ENCODE measurements at regions not wholly inside any gene's neighbourhood (a gene's known extent, or its start where the extent isn't known, plus 50 kb on each side); places are given as distances from the start of the nearest gene placed in this dataset.

- Histone ChIP-seq H3K27me3 (replicated peaks; ENCODE audit: control insufficient read depth, insufficient read depth, low read length) (no peaks in the 10 kb centered on the region), H3K36me3 (ENCODE audit: control insufficient read depth, insufficient read depth, low read length) (no peaks in the 10 kb centered on the region), H3K4me3 (replicated peaks; ENCODE audit: low read depth, low read length) (no peak overlapping the region)
- DNase-seq (ENCODE audit: extremely low read depth, insufficient read length), result no peak
- TF ChIP-seq CTCF (IDR thresholded peaks at IDR 0.05; ENCODE audit: insufficient read depth, low read length, poor library complexity, severe bottlenecking), result no peak
These were observed 74.6 kb downstream of the AASDHPPT start for GRCh38 chr11:106152013-106152412.

DNA sequence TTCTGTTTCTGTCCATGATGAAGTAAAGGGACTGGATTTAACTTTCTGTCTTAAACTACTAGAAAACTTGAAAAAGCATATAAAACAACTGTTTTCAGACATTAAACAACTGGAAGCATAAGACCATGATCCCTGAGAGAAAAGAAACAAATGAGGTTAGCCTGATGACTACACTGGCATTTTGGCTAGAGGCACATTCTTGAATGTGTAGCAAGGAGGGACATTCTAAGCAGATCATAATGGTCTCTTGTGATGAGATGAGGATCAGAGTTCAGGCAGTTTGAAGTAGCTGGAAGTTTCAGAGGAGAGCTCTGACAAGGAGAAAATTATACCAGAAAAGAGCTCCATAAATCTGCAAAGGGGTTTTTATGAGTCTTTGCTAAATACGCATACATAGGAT is 75.4 kb downstream of the AASDHPPT start:
- no peak for DNase-seq (ENCODE audit: extremely low read depth, insufficient read length)
- Histone ChIP-seq H3K27me3 (replicated peaks; ENCODE audit: control insufficient read depth, insufficient read depth, low read length) (no peaks in the 10 kb centered on the region), H3K4me3 (replicated peaks; ENCODE audit: low read depth, low read length) (no peak overlapping the region), H3K36me3 (ENCODE audit: control insufficient read depth, insufficient read depth, low read length) (no peaks in the 10 kb centered on the region)
- TF ChIP-seq CTCF (IDR thresholded peaks at IDR 0.05; ENCODE audit: insufficient read depth, low read length, poor library complexity, severe bottlenecking), result no peak

- Histone ChIP-seq H3K36me3 (ENCODE audit: control insufficient read depth, insufficient read depth, low read length) (no peaks in the 10 kb centered on the region), H3K4me3 (replicated peaks; ENCODE audit: low read depth, low read length) (no peak overlapping the region), H3K27me3 (replicated peaks; ENCODE audit: control insufficient read depth, insufficient read depth, low read length) (no peaks in the 10 kb centered on the region)
- peak; percentile 48 for TF ChIP-seq CTCF (IDR thresholded peaks at IDR 0.05; ENCODE audit: insufficient read depth, low read length, poor library complexity, severe bottlenecking)
- no peak for DNase-seq (ENCODE audit: extremely low read depth, insufficient read length)
These were observed 79.0 kb downstream of the AASDHPPT start for GRCh38 chr11:106156290-106156937.

- no peaks in the 10 kb centered on the region for H3K36me3 ChIP-seq (ENCODE audit: control insufficient read depth, insufficient read depth, low read length)
- H3K27me3 ChIP-seq (replicated peaks; ENCODE audit: control insufficient read depth, insufficient read depth, low read length), result no peaks in the 10 kb centered on the region
- no peak overlapping the region for H3K4me3 ChIP-seq (replicated peaks; ENCODE audit: low read depth, low read length)
- no peak for DNase-seq (ENCODE audit: extremely low read depth, insufficient read length)
- no peak for TF ChIP-seq CTCF (IDR thresholded peaks at IDR 0.05; ENCODE audit: insufficient read depth, low read length, poor library complexity, severe bottlenecking)
These were observed 80.9 kb downstream of the AASDHPPT start for GRCh38 chr11:106158406-106158805.

DNA sequence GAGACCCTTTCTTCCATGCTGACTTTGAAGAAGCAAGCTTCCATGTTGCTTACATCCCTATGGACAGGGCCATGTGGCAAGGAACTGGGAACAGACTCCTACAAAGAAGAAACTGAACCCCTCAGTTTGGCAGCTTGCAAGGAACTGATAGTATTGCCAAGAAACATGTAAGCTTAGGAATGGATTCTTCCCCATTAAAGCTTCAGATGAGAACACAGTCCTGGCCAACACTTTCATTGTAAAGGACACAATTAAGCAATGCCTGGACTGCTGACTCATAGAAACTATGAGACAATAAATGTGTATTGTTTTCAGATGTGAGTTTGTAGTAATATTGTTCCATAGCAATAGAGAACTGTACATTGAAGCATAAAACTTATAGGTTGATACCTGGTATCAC is 82.4 kb downstream of the AASDHPPT start:
- H3K36me3 ChIP-seq (ENCODE audit: control insufficient read depth, insufficient read depth, low read length), result no peaks in the 10 kb centered on the region

More for the DNA sequence above, 82.4 kb downstream of the AASDHPPT start:
- TF ChIP-seq CTCF (IDR thresholded peaks at IDR 0.05; ENCODE audit: insufficient read depth, low read length, poor library complexity, severe bottlenecking), result no peak
- no peak for DNase-seq (ENCODE audit: extremely low read depth, insufficient read length)
- Histone ChIP-seq H3K4me3 (replicated peaks; ENCODE audit: low read depth, low read length) (no peak overlapping the region), H3K27me3 (replicated peaks; ENCODE audit: control insufficient read depth, insufficient read depth, low read length) (no peaks in the 10 kb centered on the region)

All from GM06990 (cell line).